Ishikawa (cell line): ENCODE measurements at regions not wholly inside any gene's neighbourhood (a gene's known extent, or its start where the extent isn't known, plus 50 kb on each side); places are given as distances from the start of the nearest gene placed in this dataset.

Experiments used
- CEBPB ChIP-seq: IDR thresholded peaks from 2 replicates; pipeline ENCODE4 v1.6.1; 2012
- CREB1 ChIP-seq: IDR thresholded peaks from 2 replicates; pipeline ENCODE4 v1.6.1; 2012; ENCODE audit warnings: low read depth
- EGR1 ChIP-seq: IDR thresholded peaks from 2 replicates; pipeline ENCODE4 v1.6.1; 2012
- EP300 ChIP-seq: IDR thresholded peaks from 2 replicates; pipeline ENCODE4 v1.6.1; 2012; ENCODE audit warnings: borderline replicate concordance
- FOXM1 ChIP-seq: IDR thresholded peaks from 2 replicates; pipeline ENCODE4 v1.6.1; 2012; ENCODE audit warnings: low read depth, borderline replicate concordance
- MAX ChIP-seq: IDR thresholded peaks from 2 replicates; pipeline ENCODE4 v1.6.1; 2012
- NFIC ChIP-seq: IDR thresholded peaks from 2 replicates; pipeline ENCODE4 v1.6.1; 2012
- RAD21 ChIP-seq: IDR thresholded peaks from 2 replicates; pipeline ENCODE4 v1.6.1; 2012; ENCODE audit warnings: low read depth
- REST ChIP-seq: IDR thresholded peaks from 2 replicates; pipeline ENCODE4 v1.6.1; 2012; ENCODE audit warnings: low read depth, mild to moderate bottlenecking
- TAF1 ChIP-seq: IDR thresholded peaks from 2 replicates; pipeline ENCODE4 v1.6.1; 2012; ENCODE audit warnings: low read depth, mild to moderate bottlenecking
- TCF12 ChIP-seq: IDR thresholded peaks from 2 replicates; pipeline ENCODE4 v1.6.1; 2012; ENCODE audit warnings: low read depth
- TEAD4 ChIP-seq: IDR thresholded peaks from 2 replicates; pipeline ENCODE4 v1.6.1; 2012
- USF1 ChIP-seq: IDR thresholded peaks from 2 replicates; pipeline ENCODE4 v1.6.1; 2012
- YY1 ChIP-seq: IDR thresholded peaks from 2 replicates; pipeline ENCODE4 v1.6.1; 2012; ENCODE audit warnings: low read depth
- ZBTB7A ChIP-seq: IDR thresholded peaks from 2 replicates; pipeline ENCODE4 v1.6.1; 2012; ENCODE audit warnings: low read depth

GRCh38 chr11:96652516-96652915 lies 262.7 kb downstream of the JRKL start:
- TF ChIP-seq CEBPB: no peak
- TF ChIP-seq MAX: no peak
- no peak for TF ChIP-seq ZBTB7A
- TF ChIP-seq TEAD4: no peak

- TF ChIP-seq TCF12 (no peak), NFIC (no peak), FOXM1 (no peak), CREB1 (no peak), CEBPB (no peak), TEAD4 (no peak), REST (no peak), RAD21 (no peak), YY1 (no peak), USF1 (no peak)
Measured at GRCh38 chr11:96655474-96655873, 265.7 kb downstream of the JRKL start.

DNA sequence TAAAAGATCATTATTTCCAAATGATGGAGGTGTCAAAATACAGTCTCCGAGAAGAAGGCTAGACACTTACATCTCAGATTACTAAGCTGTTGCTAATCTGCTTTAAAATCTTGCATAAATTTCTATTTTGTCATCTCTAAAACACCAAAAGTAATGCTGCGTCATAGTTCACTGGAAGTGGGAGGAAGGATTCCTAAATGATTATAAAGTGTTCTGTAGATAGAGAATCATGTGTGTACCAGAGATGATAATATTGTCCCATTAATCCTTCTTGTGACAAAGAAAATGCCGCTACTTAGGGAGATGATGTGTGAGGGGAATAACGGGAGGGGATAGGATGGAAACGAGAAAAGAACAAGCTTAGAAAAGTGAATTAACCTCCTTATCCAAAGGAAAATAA lies 268.6 kb downstream of the JRKL start:
- TF ChIP-seq MAX: no peak
- TF ChIP-seq FOXM1: no peak
- TF ChIP-seq TEAD4: no peak
- TF ChIP-seq NFIC: no peak
- no peak for TF ChIP-seq ZBTB7A
- TF ChIP-seq EP300: no peak
- no peak for TF ChIP-seq YY1
- no peak for TF ChIP-seq CEBPB
- TF ChIP-seq REST: no peak
- TF ChIP-seq TAF1: no peak
- TF ChIP-seq USF1: no peak

- no peak for TF ChIP-seq TEAD4
- no peak for TF ChIP-seq REST
- TF ChIP-seq TCF12: no peak
- TF ChIP-seq FOXM1: no peak
- no peak for TF ChIP-seq EP300
- TF ChIP-seq CEBPB: no peak
- no peak for TF ChIP-seq NFIC
- TF ChIP-seq TAF1: no peak
- no peak for TF ChIP-seq CREB1
- no peak for TF ChIP-seq MAX
- TF ChIP-seq ZBTB7A: no peak
- TF ChIP-seq EGR1: no peak
- TF ChIP-seq USF1: no peak
- TF ChIP-seq YY1: no peak
Measured at GRCh38 chr11:96664110-96664509, 274.3 kb downstream of the JRKL start.
